Esophagus muscularis mucosa (tissue), 4 donors: ENCODE measurements at regions not wholly inside any gene's neighbourhood (a gene's known extent, or its start where the extent isn't known, plus 50 kb on each side); places are given as distances from the start of the nearest gene placed in this dataset.

Source experiments
- DNase-seq: peaks from one replicate; pipeline ENCODE4 v3.0.0-alpha.2; 2017; ENCODE audit errors: extremely low spot score
- H3K27ac ChIP-seq, 4 donors: fragments of 200-600 bp; sonication (generic); replicated peaks in 1 of 4; 1 replicate in 3 of 4; 2 replicates in 1 of 4; pipeline ENCODE4 v1.5.1; 2016 to 2019; ENCODE audit warnings: mild to moderate bottlenecking in 1 of 4
- H3K27me3 ChIP-seq, 4 donors: fragments of 200-600 bp; sonication (generic); one replicate each; pipeline versions ENCODE4 v1.5.1 to v1.6.0; 2016 to 2019
- H3K36me3 ChIP-seq, 4 donors: fragments of 200-600 bp; sonication (generic); one replicate each; pipeline ENCODE4 v1.5.1; 2016 to 2019
- H3K4me1 ChIP-seq, 4 donors: fragments of 200-600 bp; sonication (generic); one replicate each; pipeline ENCODE4 v1.5.1; 2016 to 2019
- H3K4me3 ChIP-seq, 4 donors: fragments of 200-600 bp; sonication (generic); 1 replicate in 2 of 4; 2 replicates in 2 of 4; pipeline ENCODE4 v1.5.1; 2016 to 2019; ENCODE audit warnings: mild to moderate bottlenecking in 4 of 4, moderate library complexity in 1 of 4
- H3K9me3 ChIP-seq, 4 donors: fragments of 200-600 bp; sonication (generic); 1 replicate in 3 of 4; 2 replicates in 1 of 4; pipeline ENCODE4 v1.5.1; 2016 to 2019
- EP300 ChIP-seq: sonication (generic); formaldehyde crosslinking; IDR thresholded peaks from one replicate; pipeline ENCODE4 v1.6.1; 2017; ENCODE audit warnings: antibody characterized with exemption
- POLR2A ChIP-seq: fragments of 450-650 bp; IDR thresholded peaks from one replicate; pipeline ENCODE4 v1.6.1; 2017; ENCODE audit warnings: antibody characterized with exemption, moderate library complexity, mild to moderate bottlenecking, low read depth
- POLR2AphosphoS5 ChIP-seq, 2 donors: sonication (generic); formaldehyde crosslinking; IDR thresholded peaks; one replicate each; pipeline ENCODE4 v1.6.1; 2017; ENCODE audit warnings: antibody characterized with exemption in 2 of 2
- WGBS: methylation state at CpG from one replicate; pipeline ENCODE4 v1.1.5; 2018; 5-methylcytosine and 5-hydroxymethylcytosine counted together
- intact Hi-C: fragments of 100-400 bp; cut with DNase I; formaldehyde crosslinking; loops from one replicate; pipeline ENCODE4 v1.15.1; 2023
- TF ChIP-seq, protein P1 (sequence below), 3 experiments: fragments of 200-600 bp in 2 of 3; fragments of 450-650 bp in 1 of 3; sonication (generic) in 2 of 3; IDR thresholded peaks; one replicate each; pipeline ENCODE4 v1.5.1; 2017 to 2019; ENCODE audit warnings: antibody characterized with exemption in 3 of 3, mild to moderate bottlenecking in 2 of 3, moderate library complexity in 1 of 3

DNA sequence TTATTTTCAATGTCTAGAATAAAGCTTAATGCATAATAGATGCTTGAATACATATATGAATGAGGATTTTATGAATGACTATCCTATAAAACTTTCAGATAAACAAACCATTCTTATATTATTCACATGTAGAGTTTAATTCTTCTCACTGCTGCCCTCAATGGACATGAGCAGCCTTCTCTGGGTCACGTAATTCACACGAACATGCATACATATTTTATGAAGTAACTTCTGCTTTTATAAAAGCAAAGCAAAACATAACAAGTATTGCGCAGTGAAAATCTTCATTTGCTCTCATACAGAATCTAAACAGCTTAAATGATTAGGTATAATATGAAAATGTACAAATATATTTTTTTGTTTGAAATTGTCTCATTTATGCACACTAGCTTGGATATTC is 116.7 kb downstream of the TMA16 start:
- no peak for TF ChIP-seq EP300
- no peak for TF ChIP-seq POLR2A
- TF ChIP-seq POLR2AphosphoS5 (IDR thresholded peaks at IDR 0.05), result no peak
- TF ChIP-seq, protein P1, sequence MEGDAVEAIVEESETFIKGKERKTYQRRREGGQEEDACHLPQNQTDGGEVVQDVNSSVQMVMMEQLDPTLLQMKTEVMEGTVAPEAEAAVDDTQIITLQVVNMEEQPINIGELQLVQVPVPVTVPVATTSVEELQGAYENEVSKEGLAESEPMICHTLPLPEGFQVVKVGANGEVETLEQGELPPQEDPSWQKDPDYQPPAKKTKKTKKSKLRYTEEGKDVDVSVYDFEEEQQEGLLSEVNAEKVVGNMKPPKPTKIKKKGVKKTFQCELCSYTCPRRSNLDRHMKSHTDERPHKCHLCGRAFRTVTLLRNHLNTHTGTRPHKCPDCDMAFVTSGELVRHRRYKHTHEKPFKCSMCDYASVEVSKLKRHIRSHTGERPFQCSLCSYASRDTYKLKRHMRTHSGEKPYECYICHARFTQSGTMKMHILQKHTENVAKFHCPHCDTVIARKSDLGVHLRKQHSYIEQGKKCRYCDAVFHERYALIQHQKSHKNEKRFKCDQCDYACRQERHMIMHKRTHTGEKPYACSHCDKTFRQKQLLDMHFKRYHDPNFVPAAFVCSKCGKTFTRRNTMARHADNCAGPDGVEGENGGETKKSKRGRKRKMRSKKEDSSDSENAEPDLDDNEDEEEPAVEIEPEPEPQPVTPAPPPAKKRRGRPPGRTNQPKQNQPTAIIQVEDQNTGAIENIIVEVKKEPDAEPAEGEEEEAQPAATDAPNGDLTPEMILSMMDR (IDR thresholded peaks at IDR 0.05), result no peak
- H3K27ac ChIP-seq, result peak overlapping the region in 1 of 4 donors; percentile 29

DNA sequence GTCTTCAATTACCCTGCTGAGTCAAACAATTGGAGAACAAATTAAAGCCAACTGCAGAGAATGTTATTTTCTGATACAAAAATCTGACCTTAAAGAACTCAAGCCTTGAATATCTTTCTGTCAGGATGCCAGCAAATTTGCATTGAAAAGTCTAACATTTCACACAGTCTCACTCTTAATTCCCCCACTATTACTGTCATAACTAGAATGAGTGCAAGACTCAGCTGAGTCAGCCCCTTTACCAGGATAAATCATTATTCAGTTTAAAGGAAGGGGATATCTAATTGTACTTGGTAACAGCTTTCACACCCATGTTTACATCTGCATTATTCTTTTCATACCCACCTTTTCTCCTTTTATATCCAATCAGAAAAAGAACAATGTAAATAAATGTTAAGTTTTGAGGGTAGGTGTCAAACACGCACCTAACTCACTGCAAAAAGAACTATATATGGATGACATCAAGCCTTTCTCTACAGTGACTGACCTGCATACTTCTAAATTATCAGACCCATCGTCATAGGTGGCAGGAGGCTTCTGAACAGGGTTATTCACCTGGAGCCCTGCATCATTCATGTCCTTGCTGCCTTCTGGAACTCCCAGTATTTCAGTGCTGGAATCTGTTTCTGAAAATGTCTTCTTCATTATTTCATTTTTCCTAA is 117.4 kb downstream of the TMA16 start:
- intact Hi-C loops, result no loop called here
- no peaks in the 10 kb centered on the region for H3K9me3 ChIP-seq
- no peaks in the 10 kb centered on the region for H3K27me3 ChIP-seq
- TF ChIP-seq POLR2AphosphoS5 (IDR thresholded peaks at IDR 0.05), result no peak
- peak overlapping the region in 1 of 4 donors; percentile 29 for H3K27ac ChIP-seq
- 72% methylated on average over 2 of the region's 2 CpGs for WGBS
- DNase-seq, result no peak
- no peaks in the 10 kb centered on the region for H3K4me1 ChIP-seq
- H3K4me3 ChIP-seq, result peak overlapping the region; percentile 11 to 43 (median 18)
- no peaks in the 10 kb centered on the region for H3K36me3 ChIP-seq

More for the DNA sequence above, 116.7 kb downstream of the TMA16 start:
- 61% methylated on average over 3 of the region's 3 CpGs for WGBS
- no peak for DNase-seq
- no peaks in the 10 kb centered on the region for H3K27me3 ChIP-seq
- H3K4me3 ChIP-seq, result peak overlapping the region in 3 of 4 donors; percentile 15 to 43 (median 22)
- H3K36me3 ChIP-seq, result no peaks in the 10 kb centered on the region
- intact Hi-C loops, result no loop called here
- no peaks in the 10 kb centered on the region for H3K4me1 ChIP-seq
- H3K9me3 ChIP-seq, result no peaks in the 10 kb centered on the region

DNA sequence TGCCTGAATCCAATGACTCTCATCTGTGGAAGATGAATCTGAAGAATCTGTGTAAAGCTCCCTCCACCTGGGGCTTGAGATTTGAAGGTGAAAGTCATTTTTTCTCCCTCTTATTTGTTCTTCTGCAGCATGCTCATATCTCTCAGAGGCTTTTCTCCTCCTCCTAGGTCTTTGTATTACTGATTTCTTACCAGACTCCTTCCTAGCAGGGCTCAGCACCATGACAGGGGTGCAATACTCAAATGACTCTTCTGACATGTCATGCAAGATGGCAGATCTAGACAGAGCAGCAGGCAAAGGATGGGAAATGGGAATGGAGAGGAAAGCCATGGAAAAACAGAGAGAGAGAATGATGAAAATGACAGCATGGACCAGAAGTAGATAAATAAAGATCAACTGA is 118.3 kb downstream of the TMA16 start:
- Histone ChIP-seq H3K9me3 (no peaks in the 10 kb centered on the region), H3K27ac (peak overlapping the region in 1 of 4 donors; percentile 29), H3K36me3 (no peaks in the 10 kb centered on the region), H3K4me3 (peak overlapping the region; percentile 11 to 43 (median 18)), H3K4me1 (no peaks in the 10 kb centered on the region), H3K27me3 (no peaks in the 10 kb centered on the region)
- intact Hi-C loops, result no loop called here
- TF ChIP-seq, protein P1 (IDR thresholded peaks at IDR 0.05), result no peak
- TF ChIP-seq POLR2A (no peak), POLR2AphosphoS5 (IDR thresholded peaks at IDR 0.05) (no peak), EP300 (no peak)
- DNase-seq, result no peak

DNA sequence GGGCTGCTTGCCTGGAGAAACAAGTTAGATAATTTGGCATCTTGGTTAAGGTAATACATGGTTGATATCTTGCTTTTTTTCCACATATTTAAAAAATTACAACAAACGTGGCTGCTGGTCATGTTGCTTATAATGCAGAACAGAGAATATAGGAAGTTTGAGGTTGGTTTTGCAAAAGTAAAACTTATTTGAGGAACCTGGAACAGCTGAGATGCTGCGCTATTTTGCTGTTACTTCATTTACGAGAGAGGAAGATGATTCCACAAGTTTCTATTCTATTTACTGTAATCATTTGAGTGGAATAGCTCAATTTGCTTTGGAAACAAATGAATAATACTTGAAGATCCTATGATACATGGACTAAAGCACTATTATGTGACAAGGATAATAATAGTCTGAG is 118.9 kb downstream of the TMA16 start:
- 79% methylated on average over 3 of the region's 3 CpGs for WGBS
- Histone ChIP-seq H3K36me3 (no peaks in the 10 kb centered on the region), H3K4me1 (no peaks in the 10 kb centered on the region), H3K27ac (no peak overlapping the region), H3K4me3 (peak overlapping the region in 3 of 4 donors; percentile 11 to 43 (median 15)), H3K9me3 (no peaks in the 10 kb centered on the region), H3K27me3 (no peaks in the 10 kb centered on the region)
- DNase-seq, result no peak
- TF ChIP-seq, protein P1 (IDR thresholded peaks at IDR 0.05), result no peak
- TF ChIP-seq POLR2A (no peak), EP300 (no peak), POLR2AphosphoS5 (IDR thresholded peaks at IDR 0.05) (no peak)
- intact Hi-C loops, result no loop called here

DNA sequence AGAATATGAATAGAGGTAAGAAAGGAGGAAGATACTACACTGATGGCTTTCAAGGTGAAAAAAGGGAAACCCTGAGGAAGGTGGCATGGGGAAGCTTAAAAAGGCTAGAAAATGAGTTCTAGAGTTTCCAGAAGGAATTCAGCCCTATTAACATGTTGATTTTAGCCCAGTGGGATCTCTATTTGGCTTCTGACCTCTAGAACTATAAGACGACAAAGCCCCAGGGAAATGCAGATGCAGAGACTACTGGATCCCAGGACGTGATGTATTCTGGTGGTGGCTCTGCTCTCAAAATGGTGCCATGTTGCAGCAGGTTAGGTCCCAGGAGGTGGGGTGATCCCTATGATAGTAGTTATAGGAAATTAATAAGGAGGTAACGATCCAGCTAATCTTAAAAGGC is 120.4 kb downstream of the TMA16 start:
- Histone ChIP-seq H3K27ac (no peak overlapping the region), H3K4me1 (no peaks in the 10 kb centered on the region), H3K27me3 (no peaks in the 10 kb centered on the region), H3K36me3 (no peaks in the 10 kb centered on the region), H3K9me3 (no peaks in the 10 kb centered on the region), H3K4me3 (no peak overlapping the region)
- whole genome bisulfite sequencing, result 81% methylated on average over 3 of the region's 3 CpGs
- TF ChIP-seq EP300 (no peak), POLR2AphosphoS5 (IDR thresholded peaks at IDR 0.05) (no peak), POLR2A (no peak)
- TF ChIP-seq, protein P1 (IDR thresholded peaks at IDR 0.05), result no peak
- intact Hi-C loops, result no loop called here
- no peak for DNase-seq
